ENCODE measurements at regions not wholly inside any gene's neighbourhood (a gene's known extent, or its start where the extent isn't known, plus 50 kb on each side); places are given as distances from the start of the nearest gene placed in this dataset.

GRCh38 chr2:16561676-16562075 lies 104.0 kb downstream of the CYRIA start:
- no peak for DNase-seq

- DNase-seq, result no peak
Measured at GRCh38 chr2:16561251-16561650, 104.4 kb downstream of the CYRIA start.

DNA sequence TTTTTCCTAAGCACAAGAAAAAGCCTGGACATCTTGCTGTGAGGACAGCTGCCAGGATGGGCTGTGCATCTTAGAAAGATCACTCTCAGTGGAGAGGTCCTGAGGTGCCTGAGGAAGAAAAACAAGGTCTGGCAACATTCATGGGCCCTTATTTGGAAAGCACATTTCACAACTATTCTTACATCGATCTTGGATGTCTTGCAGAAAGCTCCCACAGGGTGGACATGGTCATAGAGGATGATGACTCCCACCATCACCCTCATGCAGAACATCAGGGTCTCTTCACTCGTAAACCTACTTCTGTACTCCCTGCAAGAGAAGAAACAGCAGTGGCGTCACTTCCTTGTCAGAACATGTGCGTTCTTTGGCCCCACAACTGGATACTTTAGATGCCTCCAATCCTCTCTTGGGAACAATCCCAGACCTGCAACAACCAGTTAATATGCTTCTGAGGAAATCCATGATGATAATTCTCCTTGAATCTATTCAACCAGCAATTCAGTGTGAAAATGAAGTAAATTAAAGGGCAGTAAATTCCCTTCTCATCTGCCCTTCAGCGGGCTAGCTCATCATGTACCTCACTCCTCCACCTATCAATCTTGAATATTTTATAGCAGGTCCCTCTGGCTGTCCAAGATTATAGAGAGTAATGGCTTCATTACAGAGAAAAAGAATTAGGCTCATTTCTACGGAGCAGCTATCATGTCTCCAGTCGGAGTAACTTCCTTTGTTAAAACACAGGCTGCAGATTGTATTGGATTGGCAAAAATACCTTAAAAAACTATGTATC lies 106.2 kb downstream of the CYRIA start:
- no peak for DNase-seq

DNA sequence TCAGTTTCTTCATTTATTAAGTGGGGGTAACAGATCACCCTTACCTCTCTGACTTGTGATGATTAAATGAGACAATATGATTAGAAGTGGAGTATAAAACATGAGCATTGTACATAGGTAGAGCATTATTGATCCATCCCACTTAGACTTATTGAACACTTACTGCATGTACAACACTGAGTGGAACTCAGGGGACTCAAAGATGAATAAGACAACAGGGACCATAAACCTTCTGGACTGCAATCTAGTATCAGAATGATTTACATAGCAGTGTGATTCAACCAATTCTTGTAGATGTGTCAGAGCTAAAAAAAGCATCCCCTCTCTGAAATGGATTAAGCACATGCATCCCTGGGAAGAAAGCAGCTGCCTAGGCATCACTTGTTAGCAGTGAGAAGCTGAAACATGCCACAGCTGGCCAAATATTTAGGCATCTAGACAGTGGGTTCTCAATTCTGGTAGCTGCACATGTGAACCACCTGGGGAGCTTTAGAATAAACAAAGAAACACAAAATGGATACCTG lies 111.5 kb downstream of the CYRIA start:
- DNase-seq, result no peak

DNA sequence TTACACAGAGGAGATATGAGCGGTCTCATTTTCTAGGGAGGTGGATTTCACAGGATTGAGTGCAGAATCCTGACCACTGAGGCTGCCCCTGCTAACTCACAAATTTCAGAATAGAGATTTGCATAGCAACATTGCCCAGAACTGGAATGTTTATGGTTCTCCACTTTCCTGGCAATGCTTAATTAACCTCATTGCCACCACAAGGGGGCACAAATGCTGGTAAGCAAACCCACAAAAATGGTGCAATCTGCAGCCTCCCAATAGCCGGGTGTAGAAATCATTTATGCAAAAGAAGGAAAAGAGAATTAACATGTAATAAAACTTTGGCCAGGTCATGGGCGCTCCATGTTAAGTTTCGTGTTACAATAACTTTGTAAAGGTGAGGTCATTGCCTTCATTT lies 112.4 kb downstream of the CYRIA start:
- peak; percentile 24 for DNase-seq

DNA sequence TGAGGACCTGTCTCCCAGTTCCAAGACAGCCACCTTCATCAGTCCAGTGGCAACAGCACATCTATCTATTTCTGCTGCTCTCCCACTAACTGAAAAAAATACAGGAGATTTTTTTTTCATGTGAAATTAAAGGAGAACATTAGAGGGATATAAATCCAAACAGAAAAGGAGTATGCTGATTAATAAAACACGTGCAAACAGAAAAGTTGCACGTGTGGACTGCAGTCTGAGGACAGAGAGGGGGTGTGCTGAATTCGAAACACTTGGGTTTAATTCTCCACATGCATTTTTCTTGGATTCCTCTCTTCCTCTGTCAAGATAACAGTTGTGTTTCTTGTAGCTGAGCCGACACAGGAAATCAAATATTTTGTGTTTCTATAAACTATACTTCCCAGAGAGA lies 113.4 kb downstream of the CYRIA start:
- no peak for DNase-seq

DNA sequence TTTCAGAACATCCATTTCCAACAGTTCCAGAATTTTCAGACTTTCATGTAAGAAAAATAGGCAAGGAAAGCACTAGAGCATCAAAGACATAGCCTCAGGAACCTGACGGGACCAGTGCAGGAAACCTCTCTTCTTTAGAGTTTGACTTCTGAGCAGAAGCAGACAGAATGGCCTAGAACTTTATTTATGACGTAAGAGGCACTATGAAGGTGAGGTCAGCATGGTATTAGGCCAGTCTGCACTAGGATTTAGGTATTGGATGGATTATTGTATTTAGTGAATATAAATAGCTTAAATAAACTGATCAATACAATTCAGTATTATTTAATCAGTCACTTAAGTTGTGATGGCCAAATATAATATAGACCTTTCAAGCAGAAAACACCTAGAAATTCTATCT lies 117.6 kb downstream of the CYRIA start:
- no peak for DNase-seq

DNA sequence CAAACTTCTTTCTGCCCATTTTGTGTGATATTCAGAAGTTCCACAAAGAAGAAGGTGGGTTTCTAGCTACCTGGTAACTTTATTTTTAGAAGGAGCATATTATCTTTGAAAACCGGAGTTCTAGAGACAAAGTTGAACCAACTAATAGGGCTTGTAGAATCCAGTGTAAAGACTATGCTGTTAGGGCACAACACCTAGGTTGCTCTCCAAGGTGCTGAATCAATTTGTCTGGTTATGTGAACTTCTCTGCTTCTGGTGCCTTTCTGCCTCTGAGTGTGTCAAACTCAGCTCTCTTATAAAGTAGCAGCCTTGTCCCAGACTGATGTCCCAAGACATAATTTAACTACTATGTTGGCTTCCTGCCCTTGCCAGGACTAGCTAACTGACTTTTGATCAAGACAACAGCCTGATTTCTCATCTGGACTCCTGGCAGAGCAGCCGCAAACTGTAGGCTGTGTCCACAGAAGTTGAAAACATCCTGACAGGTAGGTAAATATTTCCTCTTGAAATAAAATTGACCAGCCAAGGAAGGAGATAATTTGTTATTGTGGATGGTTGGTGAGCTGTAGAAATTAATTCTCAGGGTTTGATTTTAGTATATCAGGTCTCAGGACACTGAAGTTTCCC lies 119.4 kb downstream of the CYRIA start:
- DNase-seq, result no peak

GRCh38 chr2:16538707-16539106 lies 126.9 kb downstream of the CYRIA start:
- DNase-seq, result no peak

- no peak for DNase-seq
Measured at GRCh38 chr2:16537347-16537746, 128.3 kb downstream of the CYRIA start.

GRCh38 chr2:16526193-16526592 lies 139.4 kb downstream of the CYRIA start:
- no peak for DNase-seq

- DNase-seq, result peak; percentile 14
Measured at GRCh38 chr2:16525265-16525887, 140.3 kb downstream of the CYRIA start.

GRCh38 chr2:16523711-16524110 lies 141.9 kb downstream of the CYRIA start:
- DNase-seq, result no peak

GRCh38 chr2:16522031-16522831 lies 143.4 kb downstream of the CYRIA start:
- DNase-seq, result no peak

- DNase-seq, result no peak
Measured at GRCh38 chr2:16520891-16521290, 144.7 kb downstream of the CYRIA start.

DNA sequence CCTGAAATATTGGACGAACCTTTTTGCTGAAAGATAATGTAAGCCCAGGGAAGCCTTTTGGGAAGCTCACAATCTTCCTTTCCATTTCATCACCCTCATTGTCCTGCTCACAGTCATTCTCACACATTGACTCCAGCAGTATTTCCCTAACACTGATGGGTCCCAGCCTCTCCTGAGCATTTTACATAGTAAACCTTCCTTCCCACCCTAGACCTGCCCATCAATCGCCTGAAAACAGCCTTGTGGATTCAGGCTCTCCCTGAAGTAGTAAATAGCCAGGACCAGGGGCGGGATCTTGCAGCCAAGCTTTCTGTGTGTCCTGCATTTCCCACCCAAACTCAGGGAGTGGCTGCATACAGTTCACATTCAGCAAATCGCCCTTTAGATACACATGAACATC lies 149.9 kb downstream of the CYRIA start:
- no peak for DNase-seq

GRCh38 chr2:16513626-16514025 lies 152.0 kb downstream of the CYRIA start:
- no peak for DNase-seq

GRCh38 chr2:16511041-16511440 lies 154.6 kb downstream of the CYRIA start:
- DNase-seq, result no peak

GRCh38 chr2:16509042-16509441 lies 156.6 kb downstream of the CYRIA start:
- no peak for DNase-seq

DNA sequence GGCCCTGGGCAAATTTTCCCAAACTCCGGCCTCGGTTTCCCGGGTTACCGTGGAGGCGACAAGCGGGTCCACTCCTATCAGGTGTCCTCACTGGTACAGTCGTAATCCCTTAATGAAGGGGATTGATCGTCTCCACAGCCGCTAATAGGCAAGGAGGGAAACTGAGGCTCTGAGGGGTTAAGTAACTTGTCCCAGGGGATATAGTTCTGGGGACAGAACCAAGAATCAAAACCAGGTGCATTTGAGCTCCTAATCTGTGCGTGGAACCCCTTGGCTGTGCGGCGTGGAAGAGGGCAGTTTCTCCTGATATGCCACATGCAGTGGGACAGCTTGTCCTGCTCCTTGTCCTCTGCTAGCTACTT lies 157.2 kb downstream of the CYRIA start:
- no peak for DNase-seq

DNA sequence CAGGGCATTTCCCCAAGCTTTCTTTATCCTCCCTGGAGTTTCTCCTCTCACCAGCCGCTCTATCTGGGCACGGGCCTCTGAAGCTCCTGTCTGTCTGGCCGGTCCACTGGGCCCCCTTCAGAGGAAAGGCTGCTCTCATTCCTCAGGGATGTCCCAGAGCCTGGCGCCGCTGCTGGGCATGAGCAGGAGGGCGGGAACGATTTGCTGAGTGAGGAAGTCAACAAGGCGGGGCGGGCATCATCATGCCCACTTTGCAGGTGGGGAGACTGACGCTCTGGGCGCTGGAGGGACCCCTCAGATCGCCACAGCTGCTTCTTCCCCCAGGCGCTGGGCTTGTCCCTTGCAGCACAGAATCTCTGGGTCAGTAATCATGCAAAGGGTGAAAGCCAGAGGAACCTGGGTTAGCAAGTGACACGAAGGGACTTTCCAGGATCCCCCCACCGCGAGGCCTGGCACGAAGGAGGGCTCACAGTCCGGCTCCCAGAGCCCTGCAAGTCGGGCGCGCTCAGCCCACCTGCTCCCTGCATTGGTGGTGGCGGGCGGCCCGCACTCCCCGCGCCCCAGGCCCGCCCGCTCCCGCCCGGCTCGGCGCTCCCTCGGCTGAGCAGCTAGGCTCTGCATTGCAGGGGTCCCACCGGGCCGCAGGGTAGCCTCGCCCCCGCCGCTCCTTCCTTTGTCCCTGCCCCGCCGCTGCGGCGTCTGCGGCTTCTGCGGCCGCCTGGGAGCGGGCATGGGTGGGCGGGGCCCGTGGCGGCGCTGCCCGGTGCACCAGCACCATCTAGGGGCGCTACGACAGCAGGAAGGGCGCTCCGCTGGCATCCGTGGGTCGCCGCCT lies 157.8 kb downstream of the CYRIA start:
- DNase-seq, result peak; percentile 50

DNA sequence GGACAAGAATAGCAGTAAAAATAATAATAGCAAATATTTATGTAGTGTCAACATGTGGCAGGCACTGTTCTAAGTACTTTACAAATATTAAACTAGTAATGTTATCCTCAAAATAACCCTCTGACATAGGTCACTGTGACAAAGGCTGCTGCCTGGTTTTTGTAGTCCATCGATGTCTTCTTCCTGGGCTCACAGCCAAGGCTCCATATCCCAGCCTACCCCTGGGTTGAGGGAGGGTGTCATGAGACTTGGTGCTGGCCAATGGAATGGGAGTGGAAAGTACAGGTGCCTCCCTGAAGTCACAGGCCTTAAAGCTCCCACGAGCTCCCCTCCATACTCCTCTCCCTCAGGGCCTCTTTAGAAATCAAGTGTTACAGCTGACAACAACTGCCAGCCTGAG lies 159.3 kb downstream of the CYRIA start:
- DNase-seq, result no peak
